T1000 (cell line): ENCODE measurements at regions not wholly inside any gene's neighbourhood (a gene's known extent, or its start where the extent isn't known, plus 50 kb on each side); places are given as distances from the start of the nearest gene placed in this dataset.
"Not testable (repeated sequence)": the region's sequence is repeated elsewhere in the genome, so short reads cannot be mapped to it uniquely, and the experiment has no call there.

Experiments
- DNase-seq: peaks from one replicate; lab custom pipeline; 2025; ENCODE audit warnings: mixed read lengths; lab: John Stamatoyannopoulos, UW

GRCh38 chr14:71432334-71433110 is 499.7 kb upstream of the RGS6 start:
- no peak for DNase-seq

DNA sequence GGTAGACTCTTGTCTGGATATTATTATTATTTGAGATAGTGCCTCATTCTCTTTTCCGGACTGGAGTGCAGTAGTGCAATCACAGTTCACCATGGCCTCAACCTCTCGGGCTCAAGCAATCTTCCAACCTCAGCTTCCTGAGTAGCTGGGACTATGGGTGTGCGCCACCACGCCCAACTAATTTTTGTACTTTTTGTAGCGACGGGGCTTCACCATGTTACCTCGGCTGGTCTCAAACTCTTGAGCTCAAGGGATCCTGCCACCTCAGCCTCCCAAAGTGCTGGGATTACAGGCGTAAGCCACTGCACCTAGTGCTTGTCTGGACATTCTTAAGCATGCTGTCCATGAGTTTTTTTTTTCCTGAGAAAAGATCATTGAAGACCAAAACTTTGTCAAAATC is 498.9 kb upstream of the RGS6 start:
- DNase-seq: no peak

DNA sequence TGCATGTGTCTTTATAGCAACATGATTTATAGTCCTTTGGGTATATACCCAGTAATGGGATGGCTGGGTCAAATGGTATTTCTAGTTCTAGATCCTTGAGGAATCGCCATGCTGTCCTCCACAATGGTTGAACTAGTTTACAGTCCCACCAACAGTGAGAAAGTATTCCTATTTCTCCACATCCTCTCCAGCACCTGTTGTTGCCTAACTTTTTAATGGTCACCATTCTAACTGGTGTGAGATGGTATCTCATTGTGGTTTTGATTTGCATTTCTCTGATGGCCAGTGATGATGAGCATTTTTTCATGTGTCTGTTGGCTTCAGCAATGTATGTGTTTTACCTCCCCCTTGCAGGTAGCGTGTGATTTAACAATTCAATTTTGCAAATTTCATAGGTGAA is 496.6 kb upstream of the RGS6 start:
- DNase-seq: not testable (repeated sequence)

DNA sequence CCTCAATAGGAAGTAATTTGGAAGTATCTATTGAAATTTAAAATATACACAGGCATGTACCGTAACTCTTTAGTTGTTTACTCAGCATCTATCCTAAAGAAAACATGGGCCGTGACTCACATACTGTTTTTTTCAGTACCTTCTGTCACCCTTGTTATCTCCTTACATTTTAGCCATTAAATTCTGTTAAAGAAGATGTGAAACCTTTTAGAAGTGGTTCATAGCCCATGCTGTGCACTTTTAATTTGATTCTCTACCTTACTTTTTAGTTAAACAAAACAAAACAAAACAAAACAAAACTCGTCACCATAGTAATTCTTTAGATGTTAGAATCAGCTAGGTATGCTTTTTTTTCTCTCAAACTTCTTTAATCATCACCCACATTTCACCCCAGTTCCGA is 494.4 kb upstream of the RGS6 start:
- no peak for DNase-seq

DNA sequence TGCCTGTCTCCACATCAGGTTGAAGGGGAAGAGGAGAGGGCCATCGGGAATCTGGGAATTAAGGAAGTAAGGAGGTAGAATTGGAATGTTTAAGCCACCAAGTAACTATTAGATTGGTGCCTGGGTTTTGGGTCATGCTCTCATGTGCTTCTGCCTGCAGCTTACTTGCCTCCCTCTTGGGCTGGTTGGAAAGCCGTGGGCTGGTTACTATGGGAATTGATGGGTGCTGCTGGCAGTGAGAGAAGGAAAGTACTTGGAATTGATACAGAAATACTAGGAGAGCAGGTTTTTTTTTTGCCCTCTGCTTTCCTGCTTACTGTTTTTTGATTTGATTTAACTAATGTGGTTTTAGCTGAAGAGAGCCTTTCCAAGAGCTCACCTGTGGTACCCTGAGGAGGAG is 493.5 kb upstream of the RGS6 start:
- DNase-seq: no peak

DNA sequence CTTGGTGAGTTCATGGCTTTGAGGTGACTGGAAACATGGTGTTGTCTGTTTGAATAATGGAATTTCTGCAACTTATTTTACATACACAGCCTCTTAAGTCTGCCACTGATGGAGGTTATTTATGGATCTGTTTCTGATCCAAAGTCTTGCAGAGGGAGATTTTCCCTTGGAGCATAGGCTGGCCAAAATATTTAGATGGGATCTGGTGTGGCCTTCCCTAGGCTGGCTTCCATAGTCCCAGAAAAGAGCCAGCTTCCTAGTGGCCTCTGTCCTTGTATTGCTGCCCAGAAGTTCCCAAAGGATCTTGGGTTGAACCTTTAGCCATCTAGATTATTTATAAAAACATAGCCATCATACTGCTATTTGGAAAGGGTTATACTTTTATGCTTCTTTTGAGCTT is 491.1 kb upstream of the RGS6 start:
- DNase-seq: no peak

DNA sequence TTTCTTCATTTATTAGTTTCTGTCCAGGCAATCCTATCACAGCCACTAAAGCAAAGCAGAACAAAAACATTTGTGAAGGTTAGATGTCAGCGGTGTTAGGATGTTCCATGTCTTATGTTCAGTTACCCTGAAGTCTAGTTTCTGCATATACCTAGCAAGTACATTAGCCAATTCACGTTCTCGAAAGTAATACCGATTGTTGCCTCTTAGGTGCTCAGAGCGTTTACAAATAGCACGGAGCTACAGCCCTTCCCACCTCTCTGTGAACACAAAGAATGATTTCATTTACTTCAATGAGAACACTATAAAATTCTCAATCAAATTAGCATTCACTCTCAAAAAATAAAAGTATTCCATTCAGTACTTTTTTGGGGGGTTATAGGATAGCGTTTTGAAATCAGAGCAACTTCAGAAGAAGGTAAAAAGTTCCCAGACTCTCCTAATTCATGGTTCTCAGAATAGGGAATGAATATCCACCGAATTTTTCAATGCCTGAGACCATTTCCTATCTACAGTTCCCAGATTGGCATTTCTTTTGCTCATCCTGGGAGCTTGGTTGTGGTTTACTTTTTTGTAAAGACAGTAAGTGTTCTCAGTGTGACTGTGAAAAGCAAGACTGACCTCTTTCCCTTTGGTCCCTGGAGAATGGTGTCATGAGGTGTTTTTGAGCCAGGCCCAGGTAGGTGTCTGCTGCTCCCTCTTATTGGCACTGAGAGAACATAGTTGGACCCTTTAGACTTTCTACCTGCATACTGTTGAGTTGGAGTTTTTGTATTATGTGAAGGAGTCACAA is 488.0 kb upstream of the RGS6 start:
- DNase-seq: no peak

- DNase-seq: no peak
Observed at GRCh38 chr14:71448431-71449315, 483.6 kb upstream of the RGS6 start.

DNA sequence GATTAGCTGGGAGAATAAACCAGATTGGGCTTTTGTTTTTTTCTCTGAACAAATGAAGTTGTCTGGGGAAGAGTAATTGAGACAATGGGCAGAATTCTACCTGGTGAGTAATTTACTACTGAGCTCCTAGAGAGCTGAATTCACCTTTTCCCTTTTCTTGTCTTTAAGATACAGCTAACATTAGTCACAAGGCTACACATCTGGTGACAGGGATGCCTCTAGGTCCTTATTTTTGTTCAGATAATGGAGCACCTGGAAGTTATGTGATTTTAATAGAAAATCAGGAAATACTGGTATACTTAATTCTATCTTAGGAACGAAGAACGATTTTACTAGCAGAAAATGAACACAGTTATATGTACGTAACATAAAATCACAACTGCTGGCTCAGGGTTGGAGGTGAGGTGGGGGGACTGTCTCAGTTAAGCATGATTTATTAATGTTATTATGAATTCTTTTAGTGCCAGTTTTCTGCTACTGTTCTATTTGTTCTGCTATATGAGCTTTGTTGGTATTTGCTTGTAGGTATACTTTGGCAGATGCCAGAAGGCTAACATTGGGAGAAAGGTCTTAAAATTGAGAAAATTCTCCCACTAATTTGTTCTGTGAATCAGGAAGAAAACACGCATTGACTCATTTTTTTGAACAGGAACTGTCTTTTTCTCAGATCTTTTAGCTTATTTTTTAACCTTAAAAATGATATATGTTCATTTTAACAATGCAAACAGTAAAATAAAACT is 482.7 kb upstream of the RGS6 start:
- DNase-seq: no peak

- no peak for DNase-seq
Observed at GRCh38 chr14:71451501-71451900, 480.7 kb upstream of the RGS6 start.

DNA sequence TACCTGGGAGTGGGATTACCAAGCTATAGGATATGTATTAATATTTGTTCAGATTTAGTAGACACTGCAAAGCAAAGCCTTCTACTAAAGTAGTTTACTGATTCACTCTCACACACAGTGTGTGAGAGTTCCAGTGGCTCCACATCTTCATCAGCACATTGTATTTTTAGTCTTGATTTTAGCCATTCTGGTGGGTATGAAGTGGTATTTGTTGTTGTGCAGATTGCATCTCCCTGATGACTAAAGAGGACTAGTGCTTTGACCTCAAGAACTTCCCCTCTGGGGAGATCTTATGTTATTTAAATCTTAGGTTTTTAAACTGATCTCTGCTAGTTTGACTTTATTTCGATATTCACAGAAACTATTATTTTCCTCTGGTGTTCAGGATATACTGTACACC is 479.7 kb upstream of the RGS6 start:
- DNase-seq: no peak

DNA sequence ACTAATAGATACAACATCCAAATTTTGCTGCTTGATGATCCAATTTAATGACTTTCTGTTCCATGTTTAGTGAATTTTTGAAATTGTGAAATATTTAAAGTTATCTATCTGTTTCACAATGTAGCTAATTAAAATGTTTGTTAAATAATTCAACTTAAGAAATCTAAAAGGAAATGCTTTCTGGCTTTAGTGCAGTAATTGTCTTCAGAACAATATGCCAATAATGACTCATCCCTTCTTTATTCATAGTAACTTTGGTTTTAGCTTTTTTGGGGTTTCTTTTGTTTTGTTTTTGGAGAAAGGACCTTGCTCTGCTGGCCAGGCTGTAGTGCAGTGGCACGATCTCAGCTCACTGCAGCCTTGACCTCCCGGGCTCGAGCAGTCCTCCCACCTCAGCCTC is 479.2 kb upstream of the RGS6 start:
- no peak for DNase-seq

DNA sequence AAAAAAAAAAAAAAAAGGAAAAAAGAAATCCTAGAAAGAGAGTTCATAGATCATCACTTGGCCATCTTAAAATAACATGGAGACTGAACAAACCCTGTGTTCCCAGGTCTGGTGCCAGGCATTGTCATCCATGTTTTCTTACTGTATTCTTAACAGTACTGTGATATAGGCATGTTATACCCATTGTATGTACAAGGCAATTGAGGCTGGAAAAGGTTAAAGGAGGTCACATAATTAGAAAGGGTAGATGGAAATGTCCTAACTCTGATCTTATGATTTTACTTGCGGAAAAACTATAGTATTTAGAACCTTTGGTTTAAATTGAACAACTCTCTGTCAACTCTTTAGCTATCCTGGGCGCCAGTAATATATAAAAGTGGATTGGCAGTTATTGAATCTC is 478.2 kb upstream of the RGS6 start:
- no peak for DNase-seq

DNA sequence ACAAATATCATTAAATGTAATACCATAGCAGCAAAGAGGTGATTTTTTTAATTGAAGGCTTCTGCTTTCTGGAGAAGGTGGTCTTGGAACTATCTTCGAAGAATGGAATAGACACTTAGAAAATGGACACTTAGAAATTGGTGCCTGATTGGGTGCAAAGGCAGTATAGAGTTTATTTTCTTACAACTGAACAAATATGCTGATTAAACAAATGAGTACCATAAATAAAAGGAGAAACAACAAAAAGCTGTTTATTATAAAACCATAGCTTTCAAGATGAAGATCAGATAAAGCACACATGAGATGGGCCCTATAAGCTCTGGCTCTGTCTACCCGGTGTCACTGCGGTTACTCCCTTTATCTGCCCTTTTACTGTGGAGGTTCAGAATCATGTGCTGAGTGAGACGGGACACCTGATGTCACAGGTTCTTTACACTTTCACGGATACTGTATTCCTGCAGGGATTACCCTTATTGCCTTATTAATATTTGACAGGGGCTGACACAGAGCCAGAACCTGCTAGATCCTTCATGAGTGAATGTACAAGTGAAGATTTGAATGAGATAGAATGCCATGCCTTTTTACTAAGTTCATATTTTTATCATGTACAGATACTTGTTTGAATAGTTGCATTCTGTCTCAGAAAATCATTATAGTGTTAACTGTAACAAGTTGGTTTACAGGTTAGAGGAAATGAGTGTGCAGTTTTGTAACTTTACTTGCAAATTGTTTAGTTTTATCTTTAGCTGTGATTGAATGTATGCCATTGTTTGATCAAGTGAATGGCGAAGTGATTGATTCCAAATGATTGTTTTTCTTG is 477.5 kb upstream of the RGS6 start:
- DNase-seq: no peak

DNA sequence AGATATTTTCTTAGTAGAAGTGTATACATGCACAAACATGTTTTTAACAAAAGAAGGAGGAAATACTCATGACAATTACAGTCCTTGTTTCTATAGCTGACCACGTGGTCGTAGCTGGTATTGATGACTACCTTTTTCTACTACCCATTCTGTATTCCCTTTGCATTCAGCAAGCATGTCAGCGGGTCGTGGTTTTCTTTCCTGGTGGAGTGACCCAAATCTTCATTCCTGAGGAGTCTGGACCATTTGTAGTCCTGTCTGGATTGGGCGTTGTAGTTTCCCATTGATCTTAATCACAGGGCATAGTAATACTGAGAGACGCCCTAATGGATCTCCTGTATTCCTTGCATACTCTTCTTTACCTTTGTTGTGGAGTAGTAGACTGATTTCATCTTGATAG is 472.1 kb upstream of the RGS6 start:
- DNase-seq: no peak

- DNase-seq: not testable (repeated sequence)
Observed at GRCh38 chr14:71461617-71462016, 470.6 kb upstream of the RGS6 start.

DNA sequence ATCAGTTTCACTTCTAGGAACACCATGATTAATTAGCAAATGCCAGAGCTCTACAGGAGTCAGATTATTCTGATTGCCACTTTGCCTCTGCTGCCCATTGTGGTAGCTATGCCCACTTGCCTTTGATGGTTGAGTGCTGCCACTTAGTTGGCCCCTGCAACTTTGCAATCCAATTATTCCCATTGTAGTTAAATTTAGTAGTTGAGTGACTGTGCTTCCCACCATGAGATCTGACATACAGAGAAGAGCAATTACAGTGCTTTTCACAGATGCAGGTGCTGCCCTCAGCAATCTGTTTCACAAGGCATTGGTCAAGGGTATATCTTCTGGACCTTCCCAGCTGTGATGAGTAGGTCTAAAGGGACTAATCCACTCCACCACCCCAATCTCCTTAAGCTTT is 468.4 kb upstream of the RGS6 start:
- DNase-seq: no peak

DNA sequence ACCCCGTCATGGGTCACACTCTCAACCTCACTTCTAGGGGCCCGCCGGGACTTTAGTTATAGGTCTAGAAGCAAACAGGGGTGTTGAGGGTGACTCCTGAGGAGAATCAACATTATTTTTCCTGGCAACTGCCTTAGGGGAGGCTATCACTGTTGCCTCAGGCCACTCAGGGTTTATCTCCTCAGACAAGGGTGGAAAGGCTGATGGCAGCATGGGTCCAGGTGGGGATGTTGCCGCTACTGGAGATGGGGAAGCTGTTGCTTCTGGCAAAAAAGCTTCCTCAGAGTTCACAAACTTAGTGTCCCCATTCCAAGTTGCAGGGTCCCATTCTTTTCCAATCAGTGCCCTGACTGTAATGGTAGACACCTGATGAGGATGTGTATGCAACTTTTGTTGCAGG is 467.4 kb upstream of the RGS6 start:
- no peak for DNase-seq

- DNase-seq: no peak
Observed at GRCh38 chr14:71465316-71465715, 466.9 kb upstream of the RGS6 start.

GRCh38 chr14:71466251-71466650 is 466.0 kb upstream of the RGS6 start:
- no peak for DNase-seq

- DNase-seq: no peak
Observed at GRCh38 chr14:71466946-71467345, 465.3 kb upstream of the RGS6 start.
